GM12878 (cell line): ENCODE measurements at regions not wholly inside any gene's neighbourhood (a gene's known extent, or its start where the extent isn't known, plus 50 kb on each side); places are given as distances from the start of the nearest gene placed in this dataset.

Experiments
- ATAC-seq: fragments of 200-7000 bp; cut with Tn5 transposase; 3 replicates; pipeline ENCODE4 v1.9.1; 2020; ENCODE audit warnings: mild to moderate bottlenecking, moderate library complexity
- BruUV-seq: library from RNA; stranded (reverse); fragments of 400-500 nt; replicated peaks from 2 replicates; lab custom pipeline; 2021; lab: Mats Ljungman, UMichigan
- CTCF ChIA-PET: fragments of 300-600 bp; sonication (Branson Sonifier 250); formaldehyde crosslinking; extraction: SDS; loops from one replicate; lab custom pipeline; 2021; ENCODE audit warnings: inconsistent platforms; lab: Yijun Ruan, JAX
- POLR2A ChIA-PET: fragments of 350-600 bp; formaldehyde crosslinking; extraction: SDS; loops from one replicate; lab custom pipeline; 2021; ENCODE audit warnings: inconsistent platforms; lab: Charles Lee
- RAD21 ChIA-PET: fragments of 300-600 bp; sonication (Branson Sonifier 250); formaldehyde crosslinking; loops from one replicate; lab custom pipeline; 2023; ENCODE audit warnings: antibody characterized with exemption; ENCODE audit not compliant: unreplicated experiment; lab: Charles Lee
- SMC1A ChIA-PET: fragments of 300-600 bp; sonication (Branson Sonifier 250); formaldehyde crosslinking; loops from one replicate; lab custom pipeline; 2023; ENCODE audit not compliant: unreplicated experiment, uncharacterized antibody; lab: Charles Lee
- DNase-seq: peaks from one replicate; pipeline ENCODE4 v3.0.0-alpha.2; 2011; ENCODE audit warnings: low read depth, low spot score
- FAIRE-seq: peaks from 3 replicates; lab custom pipeline; 2011; peaks lifted over from hg19 to GRCh38; lab: Jason Lieb, UNC
- H2AFZ ChIP-seq: 2 replicates; pipeline ENCODE4 v1.6.0; 2011; ENCODE audit warnings: low read depth, low read length, control low read depth; ENCODE audit not compliant: control insufficient read depth
- H3K27ac ChIP-seq: 2 replicates; pipeline ENCODE4 v1.5.1; 2011; ENCODE audit warnings: control low read depth; ENCODE audit not compliant: control insufficient read depth, insufficient read depth
- H3K27me3 ChIP-seq, 2 experiments: replicated peaks in 1 of 2; 2 replicates each; pipeline versions ENCODE4 v1.6.0 to v1.6.1; 2011; ENCODE audit warnings: low read length in 1 of 2; ENCODE audit not compliant: control insufficient read depth in 2 of 2, insufficient read depth in 2 of 2
- H3K36me3 ChIP-seq, 2 experiments: 2 replicates each; pipeline ENCODE4 v1.5.1; 2011; ENCODE audit warnings: low read length in 1 of 2; ENCODE audit not compliant: control insufficient read depth in 2 of 2, insufficient read depth in 2 of 2
- H3K4me1 ChIP-seq: 2 replicates; pipeline ENCODE4 v1.6.1; 2011; ENCODE audit warnings: mild to moderate bottlenecking, low read length, moderate library complexity, mixed read lengths; ENCODE audit not compliant: control insufficient read depth, insufficient read depth
- H3K4me2 ChIP-seq: 2 replicates; pipeline ENCODE4 v1.6.0; 2011; ENCODE audit warnings: control low read depth; ENCODE audit not compliant: control insufficient read depth, insufficient read depth
- H3K4me3 ChIP-seq: fragments of 200-600 bp; sonication (generic); 2 replicates; pipeline ENCODE4 v1.5.1; 2016
- H3K79me2 ChIP-seq: 2 replicates; pipeline ENCODE4 v1.6.0; 2011; ENCODE audit warnings: low read length; ENCODE audit not compliant: control insufficient read depth, insufficient read depth
- H3K9ac ChIP-seq: 2 replicates; pipeline ENCODE4 v1.8.0; 2011; ENCODE audit warnings: low read length, control low read depth, mixed read lengths; ENCODE audit not compliant: control insufficient read depth, insufficient read depth
- H3K9me3 ChIP-seq: replicated peaks from 3 replicates; pipeline ENCODE4 v1.5.1; 2011; ENCODE audit warnings: mild to moderate bottlenecking, low read length; ENCODE audit not compliant: control insufficient read depth, insufficient read depth
- H4K20me1 ChIP-seq: 2 replicates; pipeline ENCODE4 v1.6.0; 2011; ENCODE audit not compliant: control insufficient read depth, insufficient read depth
- EGR1 ChIP-seq, 2 experiments: IDR thresholded peaks; 1 replicate in 1 of 2; 2 replicates in 1 of 2; pipeline ENCODE4 v1.6.1; 2011 to 2012; ENCODE audit warnings: low read depth in 2 of 2, low read length in 2 of 2, borderline replicate concordance in 1 of 2, mild to moderate bottlenecking in 1 of 2, moderate library complexity in 1 of 2
- ESRRA ChIP-seq: IDR thresholded peaks from 2 replicates; pipeline ENCODE4 v1.6.1; 2012; ENCODE audit warnings: mild to moderate bottlenecking, low read length, improper control_type of control experiment
- HDGF ChIP-seq: fragments of 450-650 bp; IDR thresholded peaks from 2 replicates; pipeline ENCODE4 v1.6.1; 2016; ENCODE audit warnings: antibody characterized with exemption
- NFXL1 ChIP-seq: fragments of 450-650 bp; IDR thresholded peaks from 2 replicates; pipeline ENCODE4 v1.6.1; 2017; ENCODE audit warnings: antibody characterized with exemption, mild to moderate bottlenecking, borderline replicate concordance
- RAD51 ChIP-seq: fragments of 450-650 bp; IDR thresholded peaks from 2 replicates; pipeline ENCODE4 v1.6.1; 2016; ENCODE audit warnings: moderate library complexity, mild to moderate bottlenecking, inconsistent platforms
- STAT3 ChIP-seq: IDR thresholded peaks from 2 replicates; pipeline ENCODE4 v1.6.1; 2011; ENCODE audit warnings: low read depth, low read length, improper control_type of control experiment
- WRNIP1 ChIP-seq: IDR thresholded peaks from 2 replicates; pipeline ENCODE4 v1.6.1; 2011; ENCODE audit warnings: low read depth, low read length, improper control_type of control experiment, borderline replicate concordance
- WGBS: methylation state at CpG from one replicate; pipeline ENCODE4 v1.1.6; 2016; ENCODE audit warnings: low lambda C conversion rate; ENCODE audit not compliant: insufficient replicate concordance, insufficient coverage; ENCODE audit errors: missing lambda C conversion rate; 5-methylcytosine and 5-hydroxymethylcytosine counted together
- in situ Hi-C: fragments of 300-500 bp; cut with MboI; formaldehyde crosslinking; loops from 9 replicates; pipeline ENCODE4 v1.14.3; 2018; ENCODE audit warnings: mixed read lengths
- intact Hi-C: fragments of 100-400 bp; cut with micrococcal nuclease; formaldehyde crosslinking; loops from one replicate; pipeline ENCODE4 v1.14.2; 2022; ENCODE audit not compliant: unreplicated experiment
- TF ChIP-seq, protein P1 (sequence below): IDR thresholded peaks from 2 replicates; pipeline ENCODE4 v1.6.1; 2011; ENCODE audit warnings: mild to moderate bottlenecking, low read depth, low read length, moderate library complexity; ENCODE audit not compliant: insufficient replicate concordance
- TF ChIP-seq, protein P2 (sequence below): fragments of 450-650 bp; IDR thresholded peaks from 2 replicates; pipeline ENCODE4 v1.6.1; 2017; ENCODE audit warnings: mild to moderate bottlenecking

DNA sequence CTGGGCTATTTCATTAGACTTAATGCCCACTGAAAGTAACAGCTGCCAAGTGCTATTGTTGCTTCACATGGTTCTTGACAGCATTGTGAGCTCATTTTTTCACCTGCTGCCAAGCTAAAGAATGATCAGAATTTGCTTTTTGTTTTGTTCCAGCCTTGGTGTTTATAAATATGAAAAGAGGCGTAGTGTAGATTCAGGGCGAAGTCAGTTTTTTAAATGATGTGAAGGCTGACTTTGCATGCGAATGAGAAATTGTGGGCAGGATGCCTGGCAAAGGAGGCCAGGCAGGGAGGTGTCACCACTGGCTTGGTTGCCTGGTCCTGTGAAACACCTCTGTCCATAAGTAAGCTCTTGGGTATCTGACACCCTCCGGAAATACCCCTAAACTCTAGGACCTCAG, 93.3 kb upstream of the NAP1L1 start:
- Histone ChIP-seq H3K27me3 (no peaks in the 10 kb centered on the region), H3K27ac (no peak overlapping the region), H3K4me2 (no peak overlapping the region), H3K9me3 (no peaks in the 10 kb centered on the region), H3K36me3 (no peaks in the 10 kb centered on the region), H3K4me1 (peaks cover 12% of the 10 kb centered on the region), H3K9ac (no peak overlapping the region), H3K4me3 (no peak overlapping the region), H4K20me1 (no peaks in the 10 kb centered on the region), H2AFZ (no peak overlapping the region), H3K79me2 (no peaks in the 10 kb centered on the region)
- TF ChIP-seq NFXL1 = no peak
- no peak for TF ChIP-seq RAD51
- TF ChIP-seq, protein P1, sequence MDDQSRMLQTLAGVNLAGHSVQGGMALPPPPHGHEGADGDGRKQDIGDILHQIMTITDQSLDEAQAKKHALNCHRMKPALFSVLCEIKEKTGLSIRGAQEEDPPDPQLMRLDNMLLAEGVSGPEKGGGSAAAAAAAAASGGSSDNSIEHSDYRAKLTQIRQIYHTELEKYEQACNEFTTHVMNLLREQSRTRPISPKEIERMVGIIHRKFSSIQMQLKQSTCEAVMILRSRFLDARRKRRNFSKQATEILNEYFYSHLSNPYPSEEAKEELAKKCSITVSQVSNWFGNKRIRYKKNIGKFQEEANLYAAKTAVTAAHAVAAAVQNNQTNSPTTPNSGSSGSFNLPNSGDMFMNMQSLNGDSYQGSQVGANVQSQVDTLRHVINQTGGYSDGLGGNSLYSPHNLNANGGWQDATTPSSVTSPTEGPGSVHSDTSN = no peak
- ChIA-PET RAD21 (interaction anchor here (0.8 to 0.9 kb wide), 2 partner anchors 37 to 840 kb away, joined by 3 read pairs; no protein-coding TSS in a partner anchor), SMC1A (interaction anchor here (1.5 to 3.0 kb wide), 2 partner anchors 19 to 21 kb away, joined by 6 to 8 read pairs; no protein-coding TSS in a partner anchor), CTCF (interaction anchor here (2.1 kb wide), 1 partner anchor 19 kb away, joined by 10 read pairs; no protein-coding TSS in a partner anchor), POLR2A (no interaction called here)
- in situ Hi-C loops = no loop called here
- ATAC-seq (no peak), FAIRE-seq (no peak), DNase-seq (no peak)
- 83% methylated on average over 4 of the region's 4 CpGs for WGBS
- intact Hi-C loops = no loop called here
- no TSS peak for BruUV-seq

DNA sequence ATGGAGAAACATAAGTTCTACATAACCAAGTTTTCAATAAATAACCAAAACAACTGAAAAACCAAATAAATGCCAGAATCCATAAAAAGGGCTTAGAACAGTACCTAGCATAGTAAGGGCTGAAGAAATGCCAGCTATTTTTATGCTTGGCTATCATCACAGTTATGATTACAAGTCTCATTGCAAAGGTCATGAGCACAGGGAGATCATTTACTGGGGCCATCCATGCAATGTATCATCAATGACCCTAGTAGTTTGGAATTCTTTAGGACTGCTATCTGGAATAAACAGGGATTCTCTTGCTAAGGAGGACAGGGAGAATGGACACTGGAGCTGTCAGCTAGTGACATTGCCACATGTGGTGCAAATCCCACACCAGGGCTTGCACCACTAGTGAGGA, 92.5 kb upstream of the NAP1L1 start:
- ChIA-PET CTCF (interaction anchor here (0.6 to 2.1 kb wide), 3 partner anchors 18 to 317 kb away, joined by 3 to 10 read pairs (median 3); no protein-coding TSS in a partner anchor), RAD21 (interaction anchor here (0.6 to 0.8 kb wide), 3 partner anchors 18 to 839 kb away, joined by 3 read pairs; no protein-coding TSS in a partner anchor), SMC1A (interaction anchor here (0.7 to 3.0 kb wide), 4 partner anchors 10 to 64 kb away, joined by 3 to 8 read pairs (median 4); no protein-coding TSS in a partner anchor), POLR2A (no interaction called here)
- Histone ChIP-seq H3K9ac (no peak overlapping the region), H3K4me1 (peaks cover 15% of the 10 kb centered on the region), H3K4me2 (no peak overlapping the region), H3K9me3 (no peaks in the 10 kb centered on the region), H2AFZ (no peak overlapping the region), H3K79me2 (no peaks in the 10 kb centered on the region), H3K4me3 (no peak overlapping the region), H3K27me3 (no peaks in the 10 kb centered on the region), H3K36me3 (no peaks in the 10 kb centered on the region), H4K20me1 (no peaks in the 10 kb centered on the region), H3K27ac (no peak overlapping the region)
- intact Hi-C loops (no loop called here), in situ Hi-C loops (no loop called here)
- TF ChIP-seq WRNIP1 (no peak), HDGF (no peak), ESRRA (no peak), STAT3 (no peak), EGR1 (IDR thresholded peaks at IDR 0.05; ENCODE audit: borderline replicate concordance in 1 of 2, low read depth in 2 of 2, low read length in 2 of 2) (no peak)
- TF ChIP-seq, protein P1 = no peak
- TF ChIP-seq, protein P2, sequence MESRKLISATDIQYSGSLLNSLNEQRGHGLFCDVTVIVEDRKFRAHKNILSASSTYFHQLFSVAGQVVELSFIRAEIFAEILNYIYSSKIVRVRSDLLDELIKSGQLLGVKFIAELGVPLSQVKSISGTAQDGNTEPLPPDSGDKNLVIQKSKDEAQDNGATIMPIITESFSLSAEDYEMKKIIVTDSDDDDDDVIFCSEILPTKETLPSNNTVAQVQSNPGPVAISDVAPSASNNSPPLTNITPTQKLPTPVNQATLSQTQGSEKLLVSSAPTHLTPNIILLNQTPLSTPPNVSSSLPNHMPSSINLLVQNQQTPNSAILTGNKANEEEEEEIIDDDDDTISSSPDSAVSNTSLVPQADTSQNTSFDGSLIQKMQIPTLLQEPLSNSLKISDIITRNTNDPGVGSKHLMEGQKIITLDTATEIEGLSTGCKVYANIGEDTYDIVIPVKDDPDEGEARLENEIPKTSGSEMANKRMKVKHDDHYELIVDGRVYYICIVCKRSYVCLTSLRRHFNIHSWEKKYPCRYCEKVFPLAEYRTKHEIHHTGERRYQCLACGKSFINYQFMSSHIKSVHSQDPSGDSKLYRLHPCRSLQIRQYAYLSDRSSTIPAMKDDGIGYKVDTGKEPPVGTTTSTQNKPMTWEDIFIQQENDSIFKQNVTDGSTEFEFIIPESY = no peak
- ATAC-seq (no peak), FAIRE-seq (peak; percentile 70), DNase-seq (no peak)
- no TSS peak for BruUV-seq
